HG03520 (cell line): ENCODE measurements at regions not wholly inside any gene's neighbourhood (a gene's known extent, or its start where the extent isn't known, plus 50 kb on each side); places are given as distances from the start of the nearest gene placed in this dataset.
A peak's percentile ranks its signal among the peaks of the same experiment; 100 is the strongest.
"Not testable (repeated sequence)": the region's sequence is repeated elsewhere in the genome, so short reads cannot be mapped to it uniquely, and the experiment has no call there.

Experiments used
- ATAC-seq: cut with Tn5 transposase; IDR thresholded peaks from one replicate; pipeline ENCODE4 v1.9.1; 2021; ENCODE audit warnings: mild to moderate bottlenecking, moderate library complexity; ENCODE audit not compliant: unreplicated experiment

- ATAC-seq: no peak
Measured at GRCh38 chr2:765369-765768, 88.2 kb upstream of the TMEM18 start.

- no peak for ATAC-seq
Measured at GRCh38 chr2:763766-764525, 86.7 kb upstream of the TMEM18 start.

- no peak for ATAC-seq
Measured at GRCh38 chr2:762646-763045, 85.4 kb upstream of the TMEM18 start.

- no peak for ATAC-seq
Measured at GRCh38 chr2:761384-761783, 84.2 kb upstream of the TMEM18 start.

- ATAC-seq: no peak
Measured at GRCh38 chr2:760001-760400, 82.8 kb upstream of the TMEM18 start.

GRCh38 chr2:758073-758820 lies 81.0 kb upstream of the TMEM18 start:
- ATAC-seq: no peak

- ATAC-seq: no peak
Measured at GRCh38 chr2:753123-753522, 75.9 kb upstream of the TMEM18 start.

- no peak for ATAC-seq
Measured at GRCh38 chr2:751474-751873, 74.3 kb upstream of the TMEM18 start.

GRCh38 chr2:750628-751027 lies 73.4 kb upstream of the TMEM18 start:
- no peak for ATAC-seq

- no peak for ATAC-seq
Measured at GRCh38 chr2:747762-748351, 70.7 kb upstream of the TMEM18 start.

GRCh38 chr2:746697-747096 lies 69.5 kb upstream of the TMEM18 start:
- no peak for ATAC-seq

- no peak for ATAC-seq
Measured at GRCh38 chr2:744088-744487, 66.9 kb upstream of the TMEM18 start.

- ATAC-seq: no peak
Measured at GRCh38 chr2:742221-742620, 65.0 kb upstream of the TMEM18 start.

GRCh38 chr2:741195-741496 lies 63.9 kb upstream of the TMEM18 start:
- no peak for ATAC-seq

- ATAC-seq: not testable (repeated sequence)
Measured at GRCh38 chr2:740322-741194, 63.4 kb upstream of the TMEM18 start.

GRCh38 chr2:739864-740321 lies 62.7 kb upstream of the TMEM18 start:
- not testable (repeated sequence) for ATAC-seq

GRCh38 chr2:736939-737338 lies 59.7 kb upstream of the TMEM18 start:
- ATAC-seq: no peak

- peak; percentile 52 for ATAC-seq
Measured at GRCh38 chr2:735670-736218, 58.5 kb upstream of the TMEM18 start.

GRCh38 chr2:734496-734895 lies 57.3 kb upstream of the TMEM18 start:
- ATAC-seq: no peak

- no peak for ATAC-seq
Measured at GRCh38 chr2:733495-733894, 56.3 kb upstream of the TMEM18 start.

- ATAC-seq: no peak
Measured at GRCh38 chr2:733001-733400, 55.8 kb upstream of the TMEM18 start.
